ENCODE measurements at regions not wholly inside any gene's neighbourhood (a gene's known extent, or its start where the extent isn't known, plus 50 kb on each side); places are given as distances from the start of the nearest gene placed in this dataset.

- H3K27ac ChIP-seq (ENCODE audit: low read length), result no peak overlapping the region
- no peak overlapping the region for H3K4me2 ChIP-seq (ENCODE audit: low read length)
- intact Hi-C loops (cut with micrococcal nuclease), result loop anchor here (10.0 kb wide), 1 partner anchor 500 kb away; no protein-coding TSS in a partner anchor
- TF ChIP-seq EZH2 (IDR thresholded peaks at IDR 0.05; ENCODE audit: low read length, unreplicated experiment) (no peak), EZH2phosphoT487 (IDR thresholded peaks at IDR 0.05; ENCODE audit: borderline replicate concordance, low read length) (no peak)
- TF ChIP-seq, protein P1, sequence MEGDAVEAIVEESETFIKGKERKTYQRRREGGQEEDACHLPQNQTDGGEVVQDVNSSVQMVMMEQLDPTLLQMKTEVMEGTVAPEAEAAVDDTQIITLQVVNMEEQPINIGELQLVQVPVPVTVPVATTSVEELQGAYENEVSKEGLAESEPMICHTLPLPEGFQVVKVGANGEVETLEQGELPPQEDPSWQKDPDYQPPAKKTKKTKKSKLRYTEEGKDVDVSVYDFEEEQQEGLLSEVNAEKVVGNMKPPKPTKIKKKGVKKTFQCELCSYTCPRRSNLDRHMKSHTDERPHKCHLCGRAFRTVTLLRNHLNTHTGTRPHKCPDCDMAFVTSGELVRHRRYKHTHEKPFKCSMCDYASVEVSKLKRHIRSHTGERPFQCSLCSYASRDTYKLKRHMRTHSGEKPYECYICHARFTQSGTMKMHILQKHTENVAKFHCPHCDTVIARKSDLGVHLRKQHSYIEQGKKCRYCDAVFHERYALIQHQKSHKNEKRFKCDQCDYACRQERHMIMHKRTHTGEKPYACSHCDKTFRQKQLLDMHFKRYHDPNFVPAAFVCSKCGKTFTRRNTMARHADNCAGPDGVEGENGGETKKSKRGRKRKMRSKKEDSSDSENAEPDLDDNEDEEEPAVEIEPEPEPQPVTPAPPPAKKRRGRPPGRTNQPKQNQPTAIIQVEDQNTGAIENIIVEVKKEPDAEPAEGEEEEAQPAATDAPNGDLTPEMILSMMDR (conservative IDR thresholded peaks at IDR 0.05; ENCODE audit: low read depth, low read length), result no peak
- BruUV-seq (replicated peaks), result no TSS peak
- peaks cover 28% of the 10 kb centered on the region for H3K4me1 ChIP-seq (ENCODE audit: insufficient read depth, low read length)
- no peaks in the 10 kb centered on the region for H4K20me1 ChIP-seq (ENCODE audit: low read length)
- no peak overlapping the region for H2AFZ ChIP-seq (ENCODE audit: low read length)
- no peaks in the 10 kb centered on the region for H3K79me2 ChIP-seq (ENCODE audit: low read length)
- peaks cover 6% of the 10 kb centered on the region for H3F3A ChIP-seq (ENCODE audit: low read length, unreplicated experiment)
- ChIA-PET CTCF (no interaction called here), POLR2A (ENCODE audit: unreplicated experiment) (interaction anchor here (0.6 kb wide), 1 partner anchor 233 kb away, joined by 3 read pairs; no protein-coding TSS in a partner anchor)
- H3K36me3 ChIP-seq (ENCODE audit: low read depth, low read length), result no peaks in the 10 kb centered on the region
- DNase-seq, result no peak
- no peaks in the 10 kb centered on the region for H3K27me3 ChIP-seq (ENCODE audit: low read length)
- no peaks in the 10 kb centered on the region for H3K9me3 ChIP-seq (ENCODE audit: low read length)
- H3K4me3 ChIP-seq (ENCODE audit: low read length), result no peak overlapping the region
- no peak overlapping the region for H3K9ac ChIP-seq (ENCODE audit: low read length)
- H3K9me2 ChIP-seq (replicated peaks; ENCODE audit: low read length), result no peaks in the 10 kb centered on the region
- no peak for ATAC-seq
Measured at GRCh38 chr10:78755063-78755701, 313.6 kb upstream of the ZMIZ1 start.

DNA sequence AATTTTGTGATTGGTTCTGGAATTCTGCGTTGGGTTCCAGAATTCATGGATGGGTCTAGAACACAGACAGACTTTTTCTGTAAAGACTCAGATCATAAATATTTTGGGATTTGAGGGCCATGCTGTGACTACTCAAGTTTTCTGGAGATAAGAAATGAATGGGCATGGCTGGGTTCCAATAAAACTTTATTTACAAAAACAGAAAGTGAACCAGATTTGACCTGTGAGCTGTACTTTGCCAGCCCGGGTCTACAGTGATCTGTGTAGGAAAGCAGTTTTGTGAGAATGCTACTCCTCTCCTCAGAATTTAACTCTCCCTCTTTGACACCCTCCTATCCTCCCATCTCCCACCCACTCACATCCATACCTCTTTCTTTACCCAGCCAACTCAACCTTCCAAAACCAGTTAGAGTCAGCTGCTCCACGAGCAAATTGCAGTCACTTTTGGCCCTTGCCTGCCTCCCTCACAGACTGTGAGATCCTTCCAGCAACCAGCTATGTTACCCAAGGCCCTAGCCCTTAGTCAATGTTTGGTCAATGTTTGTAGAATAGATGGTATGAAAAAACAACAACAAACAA, 312.8 kb upstream of the ZMIZ1 start:
- Histone ChIP-seq H2AFZ (ENCODE audit: low read length) (peak overlapping the region; percentile 46), H3K79me2 (ENCODE audit: low read length) (no peaks in the 10 kb centered on the region), H3F3A (ENCODE audit: low read length, unreplicated experiment) (peaks cover 6% of the 10 kb centered on the region), H3K9ac (ENCODE audit: low read length) (peak overlapping the region; percentile 9; the same call in 1 of the 2 replicates), H3K27ac (ENCODE audit: low read length) (peak overlapping the region; percentile 73), H4K20me1 (ENCODE audit: low read length) (no peaks in the 10 kb centered on the region), H3K9me3 (ENCODE audit: low read length) (no peaks in the 10 kb centered on the region), H3K4me1 (ENCODE audit: insufficient read depth, low read length) (peaks cover 28% of the 10 kb centered on the region), H3K36me3 (ENCODE audit: low read depth, low read length) (no peaks in the 10 kb centered on the region), H3K4me2 (ENCODE audit: low read length) (peak overlapping the region; percentile 24), H3K9me2 (replicated peaks; ENCODE audit: low read length) (no peaks in the 10 kb centered on the region), H3K27me3 (ENCODE audit: low read length) (no peaks in the 10 kb centered on the region), H3K4me3 (ENCODE audit: low read length) (no peak overlapping the region)
- no TSS peak for BruUV-seq (replicated peaks)
- DNase-seq, result peak; percentile 58
- intact Hi-C loops (cut with micrococcal nuclease), result loop anchor here (2.0 to 10.0 kb wide), 2 partner anchors 209 to 501 kb away; no protein-coding TSS in a partner anchor
- ATAC-seq, result no peak
- CTCF ChIA-PET, result interaction anchor here (0.5 to 1.4 kb wide), 4 partner anchors 218 to 439 kb away, joined by 3 to 7 read pairs (median 3); no protein-coding TSS in a partner anchor
- POLR2A ChIA-PET (ENCODE audit: unreplicated experiment), result interaction anchor here (0.6 kb wide), 1 partner anchor 328 kb away, joined by 3 read pairs; no protein-coding TSS in a partner anchor
- TF ChIP-seq EZH2 (IDR thresholded peaks at IDR 0.05; ENCODE audit: low read length, unreplicated experiment) (no peak), EZH2phosphoT487 (IDR thresholded peaks at IDR 0.05; ENCODE audit: borderline replicate concordance, low read length) (no peak)
- TF ChIP-seq, protein P1 (conservative IDR thresholded peaks at IDR 0.05; ENCODE audit: low read depth, low read length), result no peak

All from PC-3 (cell line).